Thyroid gland (tissue), 4 donors: ENCODE measurements at regions not wholly inside any gene's neighbourhood (a gene's known extent, or its start where the extent isn't known, plus 50 kb on each side); places are given as distances from the start of the nearest gene placed in this dataset.

Source experiments
- POLR2A ChIP-seq, 2 donors: fragments of 450-650 bp; IDR thresholded peaks; one replicate each; pipeline ENCODE4 v1.6.1; 2017; ENCODE audit warnings: antibody characterized with exemption in 2 of 2, mild to moderate bottlenecking in 2 of 2, moderate library complexity in 1 of 2
- TF ChIP-seq, protein P1 (sequence below), 6 experiments: fragments of 200-600 bp in 3 of 6; fragments of 450-650 bp in 3 of 6; sonication (generic) in 3 of 6; IDR thresholded peaks; one replicate each; pipeline ENCODE4 v1.5.1; 2016 to 2019; ENCODE audit warnings: antibody characterized with exemption in 6 of 6, mild to moderate bottlenecking in 2 of 6, inconsistent platforms in 1 of 6, moderate library complexity in 1 of 6

DNA sequence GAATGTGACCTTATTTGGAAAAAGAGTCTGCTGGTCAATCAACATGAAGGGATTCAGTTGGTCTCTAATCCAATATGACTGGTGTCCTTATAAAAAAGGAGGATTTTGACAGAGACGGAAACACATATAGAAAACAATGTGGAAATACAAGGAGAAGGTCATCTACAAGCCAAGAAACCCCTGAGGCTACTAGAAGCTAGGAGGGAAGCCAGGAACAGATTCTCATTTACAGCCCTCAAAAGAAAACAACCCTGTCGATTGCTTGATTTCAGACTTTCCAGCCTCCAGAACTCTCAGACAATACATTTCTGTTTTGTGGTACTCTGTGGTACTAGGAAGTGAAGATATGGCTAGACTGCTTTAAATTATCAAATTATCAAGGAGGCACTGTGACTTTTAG is 162.9 kb upstream of the IGF1R start:
- TF ChIP-seq, protein P1, sequence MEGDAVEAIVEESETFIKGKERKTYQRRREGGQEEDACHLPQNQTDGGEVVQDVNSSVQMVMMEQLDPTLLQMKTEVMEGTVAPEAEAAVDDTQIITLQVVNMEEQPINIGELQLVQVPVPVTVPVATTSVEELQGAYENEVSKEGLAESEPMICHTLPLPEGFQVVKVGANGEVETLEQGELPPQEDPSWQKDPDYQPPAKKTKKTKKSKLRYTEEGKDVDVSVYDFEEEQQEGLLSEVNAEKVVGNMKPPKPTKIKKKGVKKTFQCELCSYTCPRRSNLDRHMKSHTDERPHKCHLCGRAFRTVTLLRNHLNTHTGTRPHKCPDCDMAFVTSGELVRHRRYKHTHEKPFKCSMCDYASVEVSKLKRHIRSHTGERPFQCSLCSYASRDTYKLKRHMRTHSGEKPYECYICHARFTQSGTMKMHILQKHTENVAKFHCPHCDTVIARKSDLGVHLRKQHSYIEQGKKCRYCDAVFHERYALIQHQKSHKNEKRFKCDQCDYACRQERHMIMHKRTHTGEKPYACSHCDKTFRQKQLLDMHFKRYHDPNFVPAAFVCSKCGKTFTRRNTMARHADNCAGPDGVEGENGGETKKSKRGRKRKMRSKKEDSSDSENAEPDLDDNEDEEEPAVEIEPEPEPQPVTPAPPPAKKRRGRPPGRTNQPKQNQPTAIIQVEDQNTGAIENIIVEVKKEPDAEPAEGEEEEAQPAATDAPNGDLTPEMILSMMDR (IDR thresholded peaks at IDR 0.05) = no peak
- no peak for TF ChIP-seq POLR2A (IDR thresholded peaks at IDR 0.05)
